NB4 (cell line): ENCODE measurements at regions not wholly inside any gene's neighbourhood (a gene's known extent, or its start where the extent isn't known, plus 50 kb on each side); places are given as distances from the start of the nearest gene placed in this dataset.

Source experiments
- POLR2A ChIP-seq: IDR thresholded peaks from 2 replicates; pipeline ENCODE4 v1.6.1; 2011; ENCODE audit warnings: mild to moderate bottlenecking; ENCODE audit not compliant: insufficient read length; ENCODE audit errors: extremely low read depth
- TF ChIP-seq, protein P1 (sequence below): IDR thresholded peaks from one replicate; pipeline ENCODE4 v1.5.1; 2012; ENCODE audit warnings: low read depth, low read length
- TF ChIP-seq, protein P2 (sequence below): IDR thresholded peaks from 2 replicates; pipeline ENCODE4 v1.6.1; 2011; ENCODE audit warnings: low read depth, low read length

DNA sequence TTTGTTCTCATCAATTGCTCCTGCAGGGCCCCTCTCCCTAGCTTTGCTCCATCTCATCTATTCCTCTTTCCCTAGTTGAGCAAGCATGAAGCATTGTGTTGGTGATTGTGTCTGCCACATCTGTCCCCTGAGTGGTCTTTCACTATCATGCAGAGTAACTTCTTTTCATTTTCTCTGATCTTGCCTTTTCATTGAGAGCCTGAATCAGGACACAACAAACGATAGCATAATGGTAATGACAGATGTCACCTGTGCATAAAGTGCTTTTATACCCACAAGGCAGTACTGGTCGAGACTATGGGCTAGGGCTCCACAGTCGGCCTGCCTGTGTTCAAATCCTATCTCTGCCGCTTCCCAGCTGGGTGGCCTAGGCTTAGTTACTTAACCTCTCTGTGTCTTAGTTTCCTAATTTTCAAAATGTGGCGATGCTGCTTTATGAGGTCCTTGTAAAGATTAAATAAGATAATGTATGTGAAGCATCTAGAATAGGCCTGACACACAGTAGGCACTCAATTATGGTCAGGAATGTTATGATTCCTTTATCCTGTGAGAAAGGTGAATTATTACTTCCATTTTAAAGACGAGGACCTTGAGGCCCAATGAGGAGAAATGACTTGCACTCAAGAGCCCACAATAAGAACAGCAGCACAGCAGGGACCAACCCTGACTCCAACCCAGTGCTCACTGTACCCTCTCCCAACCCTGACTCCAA is 137.1 kb upstream of the ZNF618 start:
- TF ChIP-seq, protein P1, sequence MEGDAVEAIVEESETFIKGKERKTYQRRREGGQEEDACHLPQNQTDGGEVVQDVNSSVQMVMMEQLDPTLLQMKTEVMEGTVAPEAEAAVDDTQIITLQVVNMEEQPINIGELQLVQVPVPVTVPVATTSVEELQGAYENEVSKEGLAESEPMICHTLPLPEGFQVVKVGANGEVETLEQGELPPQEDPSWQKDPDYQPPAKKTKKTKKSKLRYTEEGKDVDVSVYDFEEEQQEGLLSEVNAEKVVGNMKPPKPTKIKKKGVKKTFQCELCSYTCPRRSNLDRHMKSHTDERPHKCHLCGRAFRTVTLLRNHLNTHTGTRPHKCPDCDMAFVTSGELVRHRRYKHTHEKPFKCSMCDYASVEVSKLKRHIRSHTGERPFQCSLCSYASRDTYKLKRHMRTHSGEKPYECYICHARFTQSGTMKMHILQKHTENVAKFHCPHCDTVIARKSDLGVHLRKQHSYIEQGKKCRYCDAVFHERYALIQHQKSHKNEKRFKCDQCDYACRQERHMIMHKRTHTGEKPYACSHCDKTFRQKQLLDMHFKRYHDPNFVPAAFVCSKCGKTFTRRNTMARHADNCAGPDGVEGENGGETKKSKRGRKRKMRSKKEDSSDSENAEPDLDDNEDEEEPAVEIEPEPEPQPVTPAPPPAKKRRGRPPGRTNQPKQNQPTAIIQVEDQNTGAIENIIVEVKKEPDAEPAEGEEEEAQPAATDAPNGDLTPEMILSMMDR, result no peak
- no peak for TF ChIP-seq POLR2A
- TF ChIP-seq, protein P2, sequence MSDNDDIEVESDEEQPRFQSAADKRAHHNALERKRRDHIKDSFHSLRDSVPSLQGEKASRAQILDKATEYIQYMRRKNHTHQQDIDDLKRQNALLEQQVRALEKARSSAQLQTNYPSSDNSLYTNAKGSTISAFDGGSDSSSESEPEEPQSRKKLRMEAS, result no peak
